GM12874 (cell line): ENCODE measurements at regions not wholly inside any gene's neighbourhood (a gene's known extent, or its start where the extent isn't known, plus 50 kb on each side); places are given as distances from the start of the nearest gene placed in this dataset.

Experiments
- CTCF ChIP-seq: IDR thresholded peaks from 2 replicates; pipeline ENCODE4 v1.5.1; 2011; ENCODE audit warnings: low read depth, mild to moderate bottlenecking, control low read depth, low read length, moderate library complexity; ENCODE audit not compliant: insufficient read depth

- TF ChIP-seq CTCF, result no peak
These were observed 79.2 kb upstream of the BACH2 start for GRCh38 chr6:90375681-90376439.

GRCh38 chr6:90374201-90374600, 77.6 kb upstream of the BACH2 start:
- TF ChIP-seq CTCF, result no peak

DNA sequence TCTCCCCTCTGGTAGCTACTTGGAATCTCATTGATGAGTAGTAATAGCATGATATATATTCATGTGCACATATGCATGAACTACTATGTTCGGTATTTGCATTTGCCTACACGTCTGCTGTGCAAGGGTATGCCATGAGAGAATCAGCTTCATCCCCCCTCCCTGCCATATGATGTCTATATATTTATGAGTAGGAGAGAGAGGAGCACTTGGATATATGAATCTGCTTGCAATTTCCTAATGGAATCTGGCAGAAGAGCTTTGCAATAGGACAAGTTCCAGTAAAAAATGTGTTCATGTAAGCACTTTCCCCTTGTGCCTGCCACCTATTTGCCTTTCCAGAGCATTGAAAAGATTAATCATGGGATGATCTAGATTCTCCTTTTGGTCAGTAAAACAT, 76.2 kb upstream of the BACH2 start:
- TF ChIP-seq CTCF, result no peak

DNA sequence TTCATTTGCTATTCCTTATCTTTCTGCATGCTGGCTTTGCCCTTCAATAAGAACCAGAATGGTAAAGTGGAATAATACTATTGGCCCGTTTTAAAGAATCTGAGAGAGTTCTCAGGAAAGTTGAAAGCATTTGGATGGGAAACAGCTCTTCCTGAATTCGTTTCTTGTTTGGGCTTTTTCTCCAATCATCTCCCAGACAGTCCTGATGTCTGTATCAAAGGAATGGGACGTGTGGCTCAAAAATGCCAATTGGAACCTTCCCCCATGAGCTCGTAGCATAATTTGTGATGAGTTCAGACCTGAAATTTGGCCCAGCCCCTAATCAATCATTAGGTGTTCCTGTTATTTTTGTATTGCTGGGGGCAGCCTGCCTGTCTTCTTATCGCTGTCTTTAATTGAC, 75.8 kb upstream of the BACH2 start:
- TF ChIP-seq CTCF, result no peak

DNA sequence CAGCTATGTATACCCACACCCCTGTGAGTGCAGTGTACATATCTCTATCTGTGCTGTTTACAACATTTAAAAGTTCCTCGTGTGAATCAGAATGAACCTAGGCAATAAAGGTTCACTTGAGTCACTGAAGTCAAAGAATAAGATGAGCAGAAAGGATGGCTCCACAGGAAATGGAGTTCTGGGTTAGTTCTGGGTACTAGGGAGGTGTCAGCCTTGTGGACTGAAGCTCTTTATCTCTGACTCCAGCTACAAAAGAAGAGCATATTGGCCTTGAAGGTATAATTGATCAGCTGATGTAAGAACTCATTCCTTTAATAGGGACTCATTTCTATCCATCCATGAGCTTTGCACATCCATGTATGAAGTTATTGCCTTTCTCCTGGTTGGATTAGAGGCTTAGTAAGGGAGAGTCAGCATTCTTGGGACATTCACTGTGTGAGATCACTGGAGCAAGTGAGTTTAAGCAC, 73.9 kb upstream of the BACH2 start:
- no peak for TF ChIP-seq CTCF

GRCh38 chr6:90369651-90370050, 73.0 kb upstream of the BACH2 start:
- TF ChIP-seq CTCF, result no peak

DNA sequence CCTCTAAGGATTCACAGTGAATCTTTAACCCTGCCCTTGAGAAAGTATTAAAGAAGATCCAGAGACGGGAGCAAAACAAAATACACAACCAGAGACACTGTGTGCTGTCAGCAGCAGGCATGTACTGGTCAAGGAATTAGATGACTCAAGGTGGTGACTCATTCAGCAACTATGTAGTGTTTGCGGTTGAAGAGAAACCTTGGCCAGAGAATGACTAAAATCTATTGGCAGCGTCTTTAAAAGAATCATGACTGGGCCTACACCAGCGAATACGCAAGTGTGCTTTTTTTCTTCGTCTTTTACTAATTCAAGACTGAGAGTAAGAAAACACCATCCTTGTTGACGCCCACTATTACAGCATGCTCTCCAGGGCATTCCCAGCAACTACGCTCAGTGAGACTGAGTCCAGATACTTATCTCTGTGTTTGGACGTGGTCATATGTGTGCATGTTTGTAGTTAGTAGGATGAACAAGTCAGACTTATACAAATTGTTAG, 72.4 kb upstream of the BACH2 start:
- no peak for TF ChIP-seq CTCF
